ENCODE measurements at regions not wholly inside any gene's neighbourhood (a gene's known extent, or its start where the extent isn't known, plus 50 kb on each side); places are given as distances from the start of the nearest gene placed in this dataset.

DNA sequence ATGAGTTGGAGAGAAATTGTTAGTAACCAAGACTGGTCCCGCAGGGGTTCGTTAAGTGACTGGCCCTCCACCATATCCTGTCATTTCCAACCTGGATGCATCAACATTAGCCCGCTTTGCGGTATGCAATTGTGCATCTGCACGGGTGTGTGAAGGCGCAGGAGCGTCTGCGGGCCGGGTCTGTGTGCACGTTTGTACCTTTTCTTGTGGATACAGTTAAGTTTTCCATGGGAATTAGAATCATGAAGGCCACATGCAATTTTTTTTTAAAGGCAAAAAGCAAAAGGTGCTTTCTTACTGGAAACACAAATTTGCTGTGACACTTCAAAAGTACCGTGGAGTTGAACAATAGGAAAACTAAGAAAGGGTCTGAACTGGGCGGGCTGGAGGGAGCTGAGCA lies 355.4 kb upstream of the ZFHX3 start:
- 92 to 95% methylated on average over 12 of the region's 12 CpGs for WGBS, 2 experiments (ENCODE audit: insufficient coverage in 1 of 2, insufficient read length in 1 of 2)
- H3K27me3 Mint-ChIP-seq (ENCODE audit: insufficient read depth) = peaks cover 14% of the 10 kb centered on the region
- DNase-seq = no peak
- H3K27me3 ChIP-seq (ENCODE audit: control insufficient read depth, insufficient read depth, low read length, poor library complexity, severe bottlenecking) = no peaks in the 10 kb centered on the region
- H3K4me1 ChIP-seq (ENCODE audit: control insufficient read depth, insufficient read depth, low read length) = peaks cover 3% of the 10 kb centered on the region
- no peak overlapping the region for H3K4me3 Mint-ChIP-seq
- no peaks in the 10 kb centered on the region for H3K36me3 Mint-ChIP-seq (ENCODE audit: low read depth)
- H3K4me1 Mint-ChIP-seq = peaks cover 45% of the 10 kb centered on the region
- H3K9me3 Mint-ChIP-seq = peaks cover 6% of the 10 kb centered on the region
- TF ChIP-seq, protein P1, sequence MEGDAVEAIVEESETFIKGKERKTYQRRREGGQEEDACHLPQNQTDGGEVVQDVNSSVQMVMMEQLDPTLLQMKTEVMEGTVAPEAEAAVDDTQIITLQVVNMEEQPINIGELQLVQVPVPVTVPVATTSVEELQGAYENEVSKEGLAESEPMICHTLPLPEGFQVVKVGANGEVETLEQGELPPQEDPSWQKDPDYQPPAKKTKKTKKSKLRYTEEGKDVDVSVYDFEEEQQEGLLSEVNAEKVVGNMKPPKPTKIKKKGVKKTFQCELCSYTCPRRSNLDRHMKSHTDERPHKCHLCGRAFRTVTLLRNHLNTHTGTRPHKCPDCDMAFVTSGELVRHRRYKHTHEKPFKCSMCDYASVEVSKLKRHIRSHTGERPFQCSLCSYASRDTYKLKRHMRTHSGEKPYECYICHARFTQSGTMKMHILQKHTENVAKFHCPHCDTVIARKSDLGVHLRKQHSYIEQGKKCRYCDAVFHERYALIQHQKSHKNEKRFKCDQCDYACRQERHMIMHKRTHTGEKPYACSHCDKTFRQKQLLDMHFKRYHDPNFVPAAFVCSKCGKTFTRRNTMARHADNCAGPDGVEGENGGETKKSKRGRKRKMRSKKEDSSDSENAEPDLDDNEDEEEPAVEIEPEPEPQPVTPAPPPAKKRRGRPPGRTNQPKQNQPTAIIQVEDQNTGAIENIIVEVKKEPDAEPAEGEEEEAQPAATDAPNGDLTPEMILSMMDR (conservative IDR thresholded peaks at IDR 0.05) = no peak
- H3K36me3 ChIP-seq (ENCODE audit: control insufficient read depth, insufficient read depth, low read length) = no peaks in the 10 kb centered on the region
- H3K9me3 ChIP-seq (ENCODE audit: control insufficient read depth, low read length) = no peaks in the 10 kb centered on the region
- no peak overlapping the region for H3K4me3 ChIP-seq (ENCODE audit: low read length)
- no peak overlapping the region for H3K27ac Mint-ChIP-seq
- H3K9ac ChIP-seq (ENCODE audit: extremely low read depth, low read length, poor library complexity, severe bottlenecking) = no peak overlapping the region
- H3K27ac ChIP-seq (ENCODE audit: low read depth, low read length) = peak overlapping the region; percentile 49

DNA sequence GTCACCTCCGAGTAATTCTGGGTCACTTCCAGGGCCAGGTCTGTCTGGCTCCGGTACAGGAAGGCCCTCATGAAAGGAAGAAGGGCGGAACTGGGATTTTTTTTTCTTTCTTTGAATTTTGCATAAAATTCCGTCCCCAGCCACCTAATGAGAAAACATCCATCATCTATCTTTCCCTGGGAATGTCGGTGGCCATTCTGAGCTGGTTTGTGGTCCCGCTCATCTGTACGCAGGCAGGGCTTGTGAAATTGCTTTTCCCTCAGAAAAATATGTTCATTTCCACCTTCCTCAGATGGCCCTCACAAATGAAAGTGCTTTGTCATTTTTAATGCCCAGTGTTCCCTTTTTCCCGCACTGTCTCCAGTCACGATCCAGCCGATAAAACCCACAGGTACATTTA lies 353.0 kb upstream of the ZFHX3 start:
- TF ChIP-seq, protein P1 (conservative IDR thresholded peaks at IDR 0.05) = no peak
- H3K9me3 Mint-ChIP-seq = peaks cover 9% of the 10 kb centered on the region
- peaks cover 3% of the 10 kb centered on the region for H3K4me1 ChIP-seq (ENCODE audit: control insufficient read depth, insufficient read depth, low read length)
- no peaks in the 10 kb centered on the region for H3K36me3 Mint-ChIP-seq (ENCODE audit: low read depth)
- H3K27ac ChIP-seq (ENCODE audit: low read depth, low read length) = peak overlapping the region; percentile 27
- no peaks in the 10 kb centered on the region for H3K9me3 ChIP-seq (ENCODE audit: control insufficient read depth, low read length)
- H3K9ac ChIP-seq (ENCODE audit: extremely low read depth, low read length, poor library complexity, severe bottlenecking) = no peak overlapping the region
- peaks cover 7% of the 10 kb centered on the region for H3K27me3 Mint-ChIP-seq (ENCODE audit: insufficient read depth)
- DNase-seq = no peak
- H3K4me1 Mint-ChIP-seq = peaks cover 52% of the 10 kb centered on the region
- no peak overlapping the region for H3K4me3 ChIP-seq (ENCODE audit: low read length)
- no peaks in the 10 kb centered on the region for H3K27me3 ChIP-seq (ENCODE audit: control insufficient read depth, insufficient read depth, low read length, poor library complexity, severe bottlenecking)
- no peak overlapping the region for H3K27ac Mint-ChIP-seq
- WGBS, 2 experiments (ENCODE audit: insufficient coverage in 1 of 2, insufficient read length in 1 of 2) = 83 to 88% methylated on average over 5 to 10 of the region's 10 CpGs
- H3K4me3 Mint-ChIP-seq = no peak overlapping the region
- H3K36me3 ChIP-seq (ENCODE audit: control insufficient read depth, insufficient read depth, low read length) = no peaks in the 10 kb centered on the region

DNA sequence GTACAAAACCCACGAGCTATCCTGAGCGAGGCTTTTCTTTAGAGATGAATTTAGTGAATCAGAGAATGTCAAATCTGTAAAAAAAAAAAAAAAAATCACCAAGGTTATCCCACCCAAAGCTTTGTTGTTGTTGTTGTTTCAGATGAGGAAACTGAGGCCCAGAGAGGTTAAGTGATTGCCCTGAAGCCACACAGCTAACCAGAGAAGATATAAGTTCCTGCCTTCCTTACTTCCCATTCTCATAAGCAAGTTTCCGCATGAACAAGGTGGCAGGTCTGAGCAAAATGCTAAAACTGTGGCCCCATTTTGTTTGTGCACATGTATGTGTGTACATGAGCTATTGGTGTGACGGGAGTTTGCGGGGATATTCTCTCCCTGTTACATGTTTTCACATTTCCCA lies 352.1 kb upstream of the ZFHX3 start:
- TF ChIP-seq, protein P1 (conservative IDR thresholded peaks at IDR 0.05) = no peak
- no peaks in the 10 kb centered on the region for H3K9me3 ChIP-seq (ENCODE audit: control insufficient read depth, low read length)
- WGBS, 2 experiments (ENCODE audit: insufficient coverage in 1 of 2, insufficient read length in 1 of 2) = 80 to 98% methylated on average over 3 to 5 of the region's 5 CpGs
- no peaks in the 10 kb centered on the region for H3K27me3 ChIP-seq (ENCODE audit: control insufficient read depth, insufficient read depth, low read length, poor library complexity, severe bottlenecking)
- no peaks in the 10 kb centered on the region for H3K36me3 ChIP-seq (ENCODE audit: control insufficient read depth, insufficient read depth, low read length)
- H3K27me3 Mint-ChIP-seq (ENCODE audit: insufficient read depth) = peaks cover 4% of the 10 kb centered on the region
- DNase-seq = no peak
- no peak overlapping the region for H3K4me3 Mint-ChIP-seq
- H3K4me1 ChIP-seq (ENCODE audit: control insufficient read depth, insufficient read depth, low read length) = peaks cover 3% of the 10 kb centered on the region
- H3K27ac Mint-ChIP-seq = no peak overlapping the region
- no peak overlapping the region for H3K4me3 ChIP-seq (ENCODE audit: low read length)
- H3K27ac ChIP-seq (ENCODE audit: low read depth, low read length) = peak overlapping the region; percentile 27
- peaks cover 51% of the 10 kb centered on the region for H3K4me1 Mint-ChIP-seq
- peaks cover 9% of the 10 kb centered on the region for H3K9me3 Mint-ChIP-seq
- H3K36me3 Mint-ChIP-seq (ENCODE audit: low read depth) = no peaks in the 10 kb centered on the region
- no peak overlapping the region for H3K9ac ChIP-seq (ENCODE audit: extremely low read depth, low read length, poor library complexity, severe bottlenecking)

All from endodermal cell (in vitro differentiated cells).